IMR-90 (cell line): ENCODE measurements at regions not wholly inside any gene's neighbourhood (a gene's known extent, or its start where the extent isn't known, plus 50 kb on each side); places are given as distances from the start of the nearest gene placed in this dataset.

Experiments
- ATAC-seq: fragments of 200-7000 bp; cut with Tn5 transposase; 2 replicates; pipeline ENCODE4 v1.9.1; 2020; ENCODE audit warnings: low read depth, mild to moderate bottlenecking, moderate library complexity
- BruUV-seq: library from RNA; stranded (reverse); fragments of 400-500 nt; replicated peaks from 2 replicates; lab custom pipeline; 2021; lab: Mats Ljungman, UMichigan
- CTCF ChIA-PET: fragments of 300-600 bp; formaldehyde crosslinking; extraction: SDS; loops from one replicate; lab custom pipeline; 2021; ENCODE audit warnings: antibody characterized with exemption; lab: Yijun Ruan, JAX
- POLR2A ChIA-PET: fragments of 300-600 bp; sonication (Branson Sonifier 250); formaldehyde crosslinking; loops from one replicate; lab custom pipeline; 2022; ENCODE audit warnings: antibody characterized with exemption; ENCODE audit not compliant: unreplicated experiment; lab: Charles Lee
- DNase-seq: peaks from one replicate; pipeline ENCODE4 v3.0.0; 2013
- H2AFZ ChIP-seq: replicated peaks from 2 replicates; pipeline ENCODE3; 2013; ENCODE audit warnings: low read length, mild to moderate bottlenecking; ENCODE audit not compliant: poor library complexity
- H2AK5ac ChIP-seq: 2 replicates; pipeline ENCODE4 v1.6.1; 2013; ENCODE audit warnings: low read depth, low read length, inconsistent platforms
- H2AK9ac ChIP-seq: replicated peaks from 2 replicates; pipeline ENCODE3; 2013; ENCODE audit warnings: mild to moderate bottlenecking, low read depth, low read length, moderate library complexity; ENCODE audit not compliant: poor library complexity
- H2BK120ac ChIP-seq: 2 replicates; pipeline ENCODE4 v1.6.1; 2013; ENCODE audit warnings: low read depth, low read length, inconsistent platforms
- H2BK15ac ChIP-seq: 3 replicates; pipeline ENCODE4 v1.6.1; 2013; ENCODE audit warnings: low read depth, low read length, inconsistent platforms
- H2BK20ac ChIP-seq: 2 replicates; pipeline ENCODE4 v1.6.1; 2013; ENCODE audit warnings: low read depth, mild to moderate bottlenecking, inconsistent platforms, low read length, moderate library complexity
- H2BK5ac ChIP-seq: 2 replicates; pipeline ENCODE4 v1.6.1; 2013; ENCODE audit warnings: mild to moderate bottlenecking, low read depth, low read length, inconsistent platforms; ENCODE audit not compliant: poor library complexity, severe bottlenecking
- H3K14ac ChIP-seq: replicated peaks from 2 replicates; pipeline ENCODE4 v1.6.1; 2013; ENCODE audit warnings: low read depth, low read length, inconsistent platforms
- H3K18ac ChIP-seq: 2 replicates; pipeline ENCODE4 v1.6.1; 2013; ENCODE audit warnings: low read depth, low read length, control low read depth
- H3K23ac ChIP-seq: 2 replicates; pipeline ENCODE4 v1.6.1; 2013; ENCODE audit warnings: low read depth, low read length, inconsistent platforms
- H3K27ac ChIP-seq: 2 replicates; pipeline ENCODE4 v1.5.1; 2013; ENCODE audit warnings: mild to moderate bottlenecking, control low read depth, low read length; ENCODE audit not compliant: insufficient read depth
- H3K27me3 ChIP-seq: 2 replicates; pipeline ENCODE4 v1.6.1; 2013; ENCODE audit warnings: low read length; ENCODE audit not compliant: control insufficient read depth, insufficient read depth
- H3K36me3 ChIP-seq: 2 replicates; pipeline ENCODE4 v1.6.1; 2013; ENCODE audit warnings: low read length, mixed read lengths; ENCODE audit not compliant: control insufficient read depth, insufficient read depth
- H3K4ac ChIP-seq: 2 replicates; pipeline ENCODE4 v1.6.1; 2013; ENCODE audit warnings: low read depth, low read length, inconsistent platforms
- H3K4me1 ChIP-seq: 2 replicates; pipeline ENCODE4 v1.6.1; 2013; ENCODE audit warnings: low read length, mixed read lengths; ENCODE audit not compliant: control insufficient read depth, insufficient read depth
- H3K4me2 ChIP-seq: 2 replicates; pipeline ENCODE4 v1.6.1; 2013; ENCODE audit warnings: low read depth, mild to moderate bottlenecking, control low read depth, low read length, moderate library complexity
- H3K4me3 ChIP-seq: 2 replicates; pipeline ENCODE4 v1.5.1; 2013; ENCODE audit warnings: low read depth, mild to moderate bottlenecking, control low read depth, low read length, moderate library complexity; ENCODE audit not compliant: insufficient read depth
- H3K56ac ChIP-seq: 2 replicates; pipeline ENCODE4 v1.6.1; 2013; ENCODE audit warnings: low read length, inconsistent platforms; ENCODE audit not compliant: insufficient read depth; ENCODE audit errors: extremely low read depth
- H3K79me1 ChIP-seq, 2 experiments: 2 replicates each; pipeline ENCODE4 v1.6.1; 2013; ENCODE audit warnings: low read length in 2 of 2, inconsistent platforms in 1 of 2, low read depth in 1 of 2
- H3K9ac ChIP-seq: 2 replicates; pipeline ENCODE4 v1.6.1; 2013; ENCODE audit warnings: low read depth, low read length, control low read depth
- H3K9me1 ChIP-seq: 2 replicates; pipeline ENCODE4 v1.6.1; 2013; ENCODE audit warnings: low read length, inconsistent platforms; ENCODE audit not compliant: insufficient read depth
- H3K9me3 ChIP-seq: 2 replicates; pipeline ENCODE4 v1.6.1; 2013; ENCODE audit warnings: low read length; ENCODE audit not compliant: control insufficient read depth, insufficient read depth
- H4K20me1 ChIP-seq: 2 replicates; pipeline ENCODE4 v1.6.1; 2013; ENCODE audit warnings: low read length, inconsistent platforms; ENCODE audit not compliant: insufficient read depth
- H4K5ac ChIP-seq: 2 replicates; pipeline ENCODE4 v1.6.1; 2013; ENCODE audit warnings: mild to moderate bottlenecking, low read depth, low read length, control low read depth
- H4K8ac ChIP-seq, 2 experiments: 2 replicates each; pipeline ENCODE4 v1.6.1; 2013; ENCODE audit warnings: low read depth in 2 of 2, low read length in 2 of 2, control low read depth in 1 of 2, inconsistent platforms in 1 of 2
- H4K91ac ChIP-seq: 2 replicates; pipeline ENCODE4 v1.6.1; 2013; ENCODE audit warnings: low read depth, low read length, inconsistent platforms; ENCODE audit not compliant: insufficient read depth
- CEBPB ChIP-seq: IDR thresholded peaks from 2 replicates; pipeline ENCODE4 v1.6.1; 2012; ENCODE audit warnings: low read depth, low read length, improper control_type of control experiment
- MXI1 ChIP-seq: IDR thresholded peaks from 2 replicates; pipeline ENCODE4 v1.6.1; 2012; ENCODE audit warnings: low read depth, mild to moderate bottlenecking, low read length, moderate library complexity, borderline replicate concordance
- RAD21 ChIP-seq: IDR thresholded peaks from 2 replicates; pipeline ENCODE4 v1.6.1; 2012; ENCODE audit warnings: low read length, improper control_type of control experiment
- USF2 ChIP-seq: fragments of 150-350 bp; IDR thresholded peaks from 2 replicates; pipeline ENCODE4 v1.6.1; 2017; ENCODE audit warnings: mild to moderate bottlenecking, antibody characterized with exemption, low read length, low read depth
- WGBS, 2 experiments: methylation state at CpG; one replicate each; pipeline versions ENCODE4 v1.1.5 to v1.1.7; 2013; ENCODE audit warnings: missing lambda C conversion rate in 2 of 2; ENCODE audit not compliant: insufficient read length in 1 of 2; ENCODE audit errors: extremely low coverage in 2 of 2; 5-methylcytosine and 5-hydroxymethylcytosine counted together
- dilution Hi-C: fragments of 300-500 bp; cut with HindIII; formaldehyde crosslinking; loops from one replicate; pipeline ENCODE4 v1.14.3; 2018; ENCODE audit warnings: low sequenced_read_pairs; ENCODE audit not compliant: unreplicated experiment
- in situ Hi-C: fragments of 300-500 bp; cut with MboI; formaldehyde crosslinking; loops from 3 replicates; pipeline ENCODE4 v1.14.3; 2019; ENCODE audit warnings: low sequenced_read_pairs, inconsistent platforms, mixed read lengths
- intact Hi-C: fragments of 100-400 bp; cut with micrococcal nuclease; formaldehyde crosslinking; loops from 2 replicates; pipeline ENCODE4 v1.10.0; 2022

DNA sequence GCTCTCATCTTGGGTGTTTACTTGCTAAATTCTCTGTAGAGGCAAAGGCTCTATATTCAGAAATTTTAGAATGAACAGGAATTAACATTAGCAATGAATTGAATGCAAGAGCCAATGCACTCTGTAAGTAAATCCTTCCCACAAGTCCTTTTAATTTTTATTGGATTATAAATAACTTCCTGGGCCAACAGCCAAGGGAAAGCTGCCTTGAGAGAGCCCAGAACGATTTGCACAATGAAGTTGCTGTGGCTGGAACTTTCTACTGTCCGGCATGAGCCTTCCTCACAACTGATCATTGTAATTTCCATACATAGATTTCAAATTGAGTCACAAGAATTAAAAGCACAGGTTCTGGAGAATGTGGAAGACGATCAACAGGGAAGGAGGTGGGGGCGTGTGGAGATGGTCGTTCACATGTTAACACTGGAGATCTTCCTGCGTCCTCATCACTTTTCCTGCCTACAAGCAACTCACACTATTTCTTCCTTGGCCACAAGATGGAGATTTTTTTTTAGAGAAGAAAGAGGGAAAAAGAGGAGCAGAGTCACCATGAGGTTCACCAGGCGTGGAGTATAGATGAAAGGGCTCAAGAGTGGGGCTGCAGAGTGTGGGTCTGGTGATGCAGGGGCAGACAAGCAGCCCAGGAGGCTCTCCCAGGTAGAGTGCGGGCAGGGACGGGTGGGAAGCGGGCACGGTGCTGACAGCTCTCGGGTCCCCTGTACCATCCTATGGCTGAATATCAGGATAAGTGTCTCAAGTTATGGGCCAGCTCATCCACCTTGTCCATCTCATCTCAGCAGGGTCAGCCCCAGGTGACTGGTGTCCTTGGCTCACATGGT is 110.7 kb downstream of the SOX1 start:
- no peak overlapping the region for H3K4me3 ChIP-seq
- H2AK9ac ChIP-seq: no peak overlapping the region
- H2AK5ac ChIP-seq: no peak overlapping the region
- no peak overlapping the region for H3K18ac ChIP-seq
- H3K56ac ChIP-seq: no peak overlapping the region
- H3K79me1 ChIP-seq: no peaks in the 10 kb centered on the region
- H2BK15ac ChIP-seq: no peak overlapping the region
- no peak overlapping the region for H3K9ac ChIP-seq
- WGBS, 2 experiments: no CpG with 5 or more reads among the region's 12 CpGs
- TF ChIP-seq CEBPB (no peak), USF2 (no peak), MXI1 (no peak), RAD21 (no peak)
- no peaks in the 10 kb centered on the region for H3K27me3 ChIP-seq
- DNase-seq (no peak), ATAC-seq (no peak)
- H3K9me3 ChIP-seq: peaks cover 57% of the 10 kb centered on the region
- H2BK5ac ChIP-seq: no peak overlapping the region
- no peak overlapping the region for H2BK120ac ChIP-seq
- POLR2A ChIA-PET: no interaction called here
- no peaks in the 10 kb centered on the region for H3K9me1 ChIP-seq
- no peak overlapping the region for H4K5ac ChIP-seq
- no peak overlapping the region for H2AFZ ChIP-seq
- no TSS peak for BruUV-seq
- no peak overlapping the region for H3K14ac ChIP-seq
- no peaks in the 10 kb centered on the region for H3K36me3 ChIP-seq
- H3K27ac ChIP-seq: no peak overlapping the region
- no peak overlapping the region for H2BK20ac ChIP-seq
- dilution Hi-C loops: no loop called here
- H3K4ac ChIP-seq: no peak overlapping the region
- H3K4me2 ChIP-seq: no peak overlapping the region
- no peak overlapping the region for H3K23ac ChIP-seq
- no peaks in the 10 kb centered on the region for H4K20me1 ChIP-seq
- in situ Hi-C loops: no loop called here
- CTCF ChIA-PET: no interaction called here
- intact Hi-C loops: no loop called here
- no peaks in the 10 kb centered on the region for H3K4me1 ChIP-seq
- no peak overlapping the region for H4K91ac ChIP-seq
- H4K8ac ChIP-seq: no peak overlapping the region
